Stimulated activated memory B cell treated with anti-CD40 and anti-IgM and Interleukin-4, amounts not matched to agents 10 μg/mL and 1 μg/mL and 100 μg/mL, for 72 hours (primary cell): ENCODE measurements at regions not wholly inside any gene's neighbourhood (a gene's known extent, or its start where the extent isn't known, plus 50 kb on each side); places are given as distances from the start of the nearest gene placed in this dataset.

ENCODE experiments used
- ATAC-seq: fragments of 150-1000 bp; cut with Tn5 transposase; 2 replicates; pipeline ENCODE4 v1.10.0; 2021
- H3K27ac Mint-ChIP-seq: one replicate; pipeline ENCODE4 v1.8.0; 2022; ENCODE audit warnings: mild to moderate bottlenecking, mixed read lengths
- H3K27me3 Mint-ChIP-seq: one replicate; pipeline ENCODE4 v1.8.0; 2022; ENCODE audit warnings: mixed read lengths
- H3K36me3 Mint-ChIP-seq: one replicate; pipeline ENCODE4 v1.8.0; 2022; ENCODE audit warnings: mixed read lengths
- H3K4me1 Mint-ChIP-seq: one replicate; pipeline ENCODE4 v1.8.0; 2022; ENCODE audit warnings: mixed read lengths
- H3K4me3 Mint-ChIP-seq: one replicate; pipeline ENCODE4 v1.8.0; 2022; ENCODE audit warnings: mild to moderate bottlenecking, moderate library complexity, mixed read lengths
- H3K9me3 Mint-ChIP-seq: one replicate; pipeline ENCODE4 v1.8.0; 2022; ENCODE audit warnings: mixed read lengths

GRCh38 chr18:41858761-41859555 is 96.1 kb upstream of the PIK3C3 start:
- Mint-ChIP-seq H3K9me3 (no peaks in the 10 kb centered on the region), H3K4me1 (no peaks in the 10 kb centered on the region), H3K4me3 (no peak overlapping the region), H3K27me3 (no peaks in the 10 kb centered on the region), H3K27ac (no peak overlapping the region), H3K36me3 (no peaks in the 10 kb centered on the region)
- no peak for ATAC-seq

- Mint-ChIP-seq H3K4me1 (no peaks in the 10 kb centered on the region), H3K4me3 (no peak overlapping the region), H3K9me3 (no peaks in the 10 kb centered on the region), H3K27ac (no peak overlapping the region), H3K36me3 (no peaks in the 10 kb centered on the region), H3K27me3 (no peaks in the 10 kb centered on the region)
- no peak for ATAC-seq
Measured at GRCh38 chr18:41853280-41853679, 101.8 kb upstream of the PIK3C3 start.

- ATAC-seq, result no peak
- no peak overlapping the region for H3K27ac Mint-ChIP-seq
- no peaks in the 10 kb centered on the region for H3K9me3 Mint-ChIP-seq
- H3K36me3 Mint-ChIP-seq, result no peaks in the 10 kb centered on the region
- H3K4me1 Mint-ChIP-seq, result no peaks in the 10 kb centered on the region
- H3K4me3 Mint-ChIP-seq, result no peak overlapping the region
- no peaks in the 10 kb centered on the region for H3K27me3 Mint-ChIP-seq
Measured at GRCh38 chr18:41850781-41851180, 104.3 kb upstream of the PIK3C3 start.

- Mint-ChIP-seq H3K27me3 (no peaks in the 10 kb centered on the region), H3K27ac (no peak overlapping the region), H3K36me3 (no peaks in the 10 kb centered on the region), H3K4me1 (no peaks in the 10 kb centered on the region), H3K4me3 (no peak overlapping the region), H3K9me3 (no peaks in the 10 kb centered on the region)
- no peak for ATAC-seq
Measured at GRCh38 chr18:41849632-41850031, 105.4 kb upstream of the PIK3C3 start.

- Mint-ChIP-seq H3K9me3 (no peaks in the 10 kb centered on the region), H3K27ac (no peak overlapping the region), H3K4me1 (no peaks in the 10 kb centered on the region), H3K27me3 (no peaks in the 10 kb centered on the region), H3K4me3 (no peak overlapping the region), H3K36me3 (no peaks in the 10 kb centered on the region)
- no peak for ATAC-seq
Measured at GRCh38 chr18:41845563-41845962, 109.5 kb upstream of the PIK3C3 start.

- no peak overlapping the region for H3K4me3 Mint-ChIP-seq
- no peak overlapping the region for H3K27ac Mint-ChIP-seq
- no peaks in the 10 kb centered on the region for H3K9me3 Mint-ChIP-seq
- no peaks in the 10 kb centered on the region for H3K4me1 Mint-ChIP-seq
- H3K27me3 Mint-ChIP-seq, result no peaks in the 10 kb centered on the region
- H3K36me3 Mint-ChIP-seq, result no peaks in the 10 kb centered on the region
- no peak for ATAC-seq
Measured at GRCh38 chr18:41842886-41843285, 112.1 kb upstream of the PIK3C3 start.

GRCh38 chr18:41829647-41830516 is 125.2 kb upstream of the PIK3C3 start:
- H3K9me3 Mint-ChIP-seq, result peaks cover 2% of the 10 kb centered on the region
- H3K27ac Mint-ChIP-seq, result no peak overlapping the region
- H3K27me3 Mint-ChIP-seq, result no peaks in the 10 kb centered on the region
- ATAC-seq, result no peak
- no peak overlapping the region for H3K4me3 Mint-ChIP-seq
- no peaks in the 10 kb centered on the region for H3K4me1 Mint-ChIP-seq
- H3K36me3 Mint-ChIP-seq, result no peaks in the 10 kb centered on the region

GRCh38 chr18:41828137-41828536 is 126.9 kb upstream of the PIK3C3 start:
- ATAC-seq, result no peak
- no peaks in the 10 kb centered on the region for H3K4me1 Mint-ChIP-seq
- H3K27ac Mint-ChIP-seq, result no peak overlapping the region
- no peak overlapping the region for H3K4me3 Mint-ChIP-seq
- H3K36me3 Mint-ChIP-seq, result no peaks in the 10 kb centered on the region
- peaks cover 2% of the 10 kb centered on the region for H3K9me3 Mint-ChIP-seq
- H3K27me3 Mint-ChIP-seq, result no peaks in the 10 kb centered on the region

GRCh38 chr18:41820784-41821183 is 134.2 kb upstream of the PIK3C3 start:
- Mint-ChIP-seq H3K27me3 (no peaks in the 10 kb centered on the region), H3K4me3 (no peak overlapping the region), H3K27ac (no peak overlapping the region), H3K36me3 (no peaks in the 10 kb centered on the region), H3K4me1 (no peaks in the 10 kb centered on the region), H3K9me3 (peaks cover 3% of the 10 kb centered on the region)
- no peak for ATAC-seq

- Mint-ChIP-seq H3K4me1 (no peaks in the 10 kb centered on the region), H3K9me3 (peaks cover 3% of the 10 kb centered on the region), H3K27me3 (no peaks in the 10 kb centered on the region), H3K27ac (no peak overlapping the region), H3K36me3 (no peaks in the 10 kb centered on the region), H3K4me3 (no peak overlapping the region)
- no peak for ATAC-seq
Measured at GRCh38 chr18:41818381-41819355, 136.4 kb upstream of the PIK3C3 start.

- Mint-ChIP-seq H3K36me3 (no peaks in the 10 kb centered on the region), H3K27ac (no peak overlapping the region), H3K4me3 (no peak overlapping the region), H3K27me3 (no peaks in the 10 kb centered on the region), H3K9me3 (peaks cover 13% of the 10 kb centered on the region), H3K4me1 (no peaks in the 10 kb centered on the region)
- no peak for ATAC-seq
Measured at GRCh38 chr18:41814651-41815050, 140.4 kb upstream of the PIK3C3 start.

- no peak for ATAC-seq
- Mint-ChIP-seq H3K27ac (no peak overlapping the region), H3K36me3 (no peaks in the 10 kb centered on the region), H3K27me3 (no peaks in the 10 kb centered on the region), H3K9me3 (peaks cover 11% of the 10 kb centered on the region), H3K4me1 (no peaks in the 10 kb centered on the region), H3K4me3 (no peak overlapping the region)
Measured at GRCh38 chr18:41809652-41810051, 145.4 kb upstream of the PIK3C3 start.

GRCh38 chr18:41805341-41805740 is 149.7 kb upstream of the PIK3C3 start:
- Mint-ChIP-seq H3K27me3 (no peaks in the 10 kb centered on the region), H3K27ac (no peak overlapping the region), H3K9me3 (peaks cover 3% of the 10 kb centered on the region), H3K36me3 (no peaks in the 10 kb centered on the region), H3K4me1 (no peaks in the 10 kb centered on the region), H3K4me3 (no peak overlapping the region)
- ATAC-seq, result no peak

- Mint-ChIP-seq H3K36me3 (no peaks in the 10 kb centered on the region), H3K9me3 (peaks cover 2% of the 10 kb centered on the region), H3K4me1 (no peaks in the 10 kb centered on the region), H3K27me3 (no peaks in the 10 kb centered on the region), H3K27ac (no peak overlapping the region), H3K4me3 (no peak overlapping the region)
- ATAC-seq, result no peak
Measured at GRCh38 chr18:41798879-41799278, 156.2 kb upstream of the PIK3C3 start.

GRCh38 chr18:41790687-41791086 is 164.3 kb upstream of the PIK3C3 start:
- no peak overlapping the region for H3K27ac Mint-ChIP-seq
- no peaks in the 10 kb centered on the region for H3K4me1 Mint-ChIP-seq
- H3K27me3 Mint-ChIP-seq, result no peaks in the 10 kb centered on the region
- peaks cover 5% of the 10 kb centered on the region for H3K9me3 Mint-ChIP-seq
- no peaks in the 10 kb centered on the region for H3K36me3 Mint-ChIP-seq
- H3K4me3 Mint-ChIP-seq, result no peak overlapping the region
- ATAC-seq, result no peak
